HCT116 (cell line): ENCODE measurements at regions not wholly inside any gene's neighbourhood (a gene's known extent, or its start where the extent isn't known, plus 50 kb on each side); places are given as distances from the start of the nearest gene placed in this dataset.

Experiments
- ATAC-seq: fragments of 200-7000 bp; cut with Tn5 transposase; 2 replicates; pipeline ENCODE4 v1.9.1; 2020; ENCODE audit warnings: mild to moderate bottlenecking, moderate library complexity
- BruUV-seq: library from RNA; stranded (reverse); fragments of 400-500 nt; replicated peaks from 2 replicates; lab custom pipeline; 2021; lab: Mats Ljungman, UMichigan
- CTCF ChIA-PET: fragments of 300-600 bp; sonication (Branson Sonifier 250); formaldehyde crosslinking; loops from one replicate; lab custom pipeline; 2021; ENCODE audit warnings: antibody characterized with exemption; lab: Charles Lee
- POLR2A ChIA-PET: fragments of 300-600, 350-600 bp; sonication (Branson Sonifier 250); formaldehyde crosslinking; loops from one replicate; lab custom pipeline; 2021; ENCODE audit warnings: antibody characterized with exemption; lab: Charles Lee
- RAD21 ChIA-PET, 2 experiments: fragments of 300-600 bp; sonication (Branson Sonifier 250); formaldehyde crosslinking; loops; one replicate each; lab custom pipeline; 2023; ENCODE audit warnings: low total read pairs in 2 of 2; ENCODE audit not compliant: uncharacterized antibody in 2 of 2, unreplicated experiment in 2 of 2, low non-redundant PET in 1 of 2; lab: Charles Lee
- DNase-seq: peaks from one replicate; pipeline ENCODE4 v3.0.0-alpha.2; 2010; ENCODE audit warnings: low read depth, low spot score
- H2AFZ ChIP-seq: fragments of 200-600 bp; shearing (Covaris generic), sonication (generic); 2 replicates; pipeline ENCODE4 v1.6.1; 2017; ENCODE audit warnings: low read depth, mixed run types, mixed read lengths, antibody characterized with exemption, low read length; ENCODE audit not compliant: poor library complexity, severe bottlenecking
- H3K27ac ChIP-seq: 2 replicates; pipeline ENCODE4 v1.5.1; 2012; ENCODE audit warnings: low read depth, low read length
- H3K27me3 ChIP-seq: fragments of 200-600 bp; sonication (generic); 2 replicates; pipeline ENCODE4 v1.6.1; 2016; ENCODE audit warnings: mixed run types, low read length, mixed read lengths; ENCODE audit not compliant: insufficient read depth
- H3K36me3 ChIP-seq, 2 experiments: fragments of 200-500 bp in 1 of 2; fragments of 200-600 bp in 1 of 2; sonication (Bioruptor generic) in 1 of 2; sonication (generic) in 1 of 2; 2 replicates each; pipeline versions ENCODE4 v1.5.1 to v1.6.1; 2014 to 2016; ENCODE audit warnings: low read length in 2 of 2, inconsistent platforms in 1 of 2, mixed read lengths in 1 of 2, mixed run types in 1 of 2; ENCODE audit not compliant: insufficient read depth in 2 of 2, control insufficient read depth in 1 of 2
- H3K4me1 ChIP-seq, 2 experiments: fragments of 200-600 bp in 1 of 2; sonication (generic) in 1 of 2; 2 replicates each; pipeline versions ENCODE4 v1.5.1 to v1.6.1; 2012 to 2017; ENCODE audit warnings: low read length in 2 of 2, inconsistent platforms in 1 of 2, mild to moderate bottlenecking in 1 of 2, mixed read lengths in 1 of 2, mixed run types in 1 of 2, moderate library complexity in 1 of 2; ENCODE audit not compliant: insufficient read depth in 2 of 2, control insufficient read depth in 1 of 2
- H3K4me2 ChIP-seq: fragments of 200-600 bp; sonication (generic); 2 replicates; pipeline ENCODE4 v1.6.1; 2017; ENCODE audit warnings: mixed run types, low read length, mixed read lengths
- H3K4me3 ChIP-seq, 2 experiments: fragments of 200-600 bp in 1 of 2; sonication (generic) in 1 of 2; replicated peaks in 1 of 2; 2 replicates each; pipeline ENCODE4 v1.5.1; 2011 to 2016; ENCODE audit warnings: low read length in 2 of 2, control low read depth in 1 of 2, low read depth in 1 of 2, mild to moderate bottlenecking in 1 of 2, mixed read lengths in 1 of 2, mixed run types in 1 of 2
- H3K79me2 ChIP-seq: fragments of 200-600 bp; sonication (generic); 2 replicates; pipeline ENCODE4 v1.6.1; 2017; ENCODE audit warnings: mild to moderate bottlenecking, mixed run types, low read length, moderate library complexity, mixed read lengths; ENCODE audit not compliant: insufficient read depth
- H3K9ac ChIP-seq: fragments of 200-600 bp; sonication (generic); 2 replicates; pipeline ENCODE4 v1.6.1; 2016; ENCODE audit warnings: low read length, mixed read lengths
- H3K9me2 ChIP-seq: fragments of 200-600 bp; sonication (generic), shearing (Covaris generic); 2 replicates; pipeline ENCODE4 v1.6.1; 2017; ENCODE audit warnings: mixed run types, mild to moderate bottlenecking, moderate library complexity; ENCODE audit not compliant: insufficient read depth
- H3K9me3 ChIP-seq, 2 experiments: fragments of 200-500 bp in 1 of 2; fragments of 200-600 bp in 1 of 2; sonication (Bioruptor generic) in 1 of 2; sonication (generic) in 1 of 2; 2 replicates each; pipeline ENCODE4 v1.6.1; 2014 to 2017; ENCODE audit warnings: low read length in 2 of 2, mixed read lengths in 2 of 2, inconsistent platforms in 1 of 2, low read depth in 1 of 2, mild to moderate bottlenecking in 1 of 2, mixed run types in 1 of 2, moderate library complexity in 1 of 2; ENCODE audit not compliant: control insufficient read depth in 1 of 2, insufficient read depth in 1 of 2
- H4K20me1 ChIP-seq: fragments of 200-600 bp; sonication (generic), shearing (Covaris generic); 2 replicates; pipeline ENCODE4 v1.6.1; 2017; ENCODE audit warnings: mixed run types, mild to moderate bottlenecking, moderate library complexity; ENCODE audit not compliant: insufficient read depth
- ATF3 ChIP-seq: IDR thresholded peaks from 2 replicates; pipeline ENCODE4 v1.6.1; 2012
- CBX3 ChIP-seq: IDR thresholded peaks from 2 replicates; pipeline ENCODE4 v1.6.1; 2012; ENCODE audit warnings: low read depth
- EGR1 ChIP-seq: IDR thresholded peaks from 2 replicates; pipeline ENCODE4 v1.6.1; 2012; ENCODE audit warnings: low read depth
- EZH2phosphoT487 ChIP-seq: fragments of 200-600 bp; IDR thresholded peaks from 2 replicates; pipeline ENCODE4 v1.6.1; 2018; ENCODE audit warnings: antibody characterized with exemption, borderline replicate concordance
- FOSL1 ChIP-seq: IDR thresholded peaks from 2 replicates; pipeline ENCODE4 v1.6.1; 2012; ENCODE audit warnings: low read depth
- JUND ChIP-seq: IDR thresholded peaks from 2 replicates; pipeline ENCODE4 v1.6.1; 2012
- MAX ChIP-seq: IDR thresholded peaks from 2 replicates; pipeline ENCODE4 v1.6.1; 2012
- POLR2AphosphoS5 ChIP-seq: IDR thresholded peaks from 2 replicates; pipeline ENCODE4 v1.6.1; 2011; ENCODE audit warnings: mild to moderate bottlenecking, low read depth, low read length, moderate library complexity
- REST ChIP-seq: IDR thresholded peaks from 2 replicates; pipeline ENCODE4 v1.6.1; 2012; ENCODE audit warnings: low read depth
- SIN3A ChIP-seq: IDR thresholded peaks from 2 replicates; pipeline ENCODE4 v1.6.1; 2012; ENCODE audit warnings: low read depth
- SP1 ChIP-seq: IDR thresholded peaks from 2 replicates; pipeline ENCODE4 v1.6.1; 2012; ENCODE audit warnings: low read depth
- SRF ChIP-seq: IDR thresholded peaks from 2 replicates; pipeline ENCODE4 v1.6.1; 2012; ENCODE audit warnings: low read depth
- intact Hi-C: fragments of 100-400 bp; cut with micrococcal nuclease; formaldehyde crosslinking; loops from 2 replicates; pipeline ENCODE4 v1.10.0; 2022

- Histone ChIP-seq H3K9me3 (no peaks in the 10 kb centered on the region), H3K27ac (no peak overlapping the region), H3K9me2 (no peaks in the 10 kb centered on the region), H3K9ac (no peak overlapping the region), H3K4me1 (peaks cover 0 to 8% of the 10 kb centered on the region in 2 experiments; a peak in 1 of 4 replicates), H3K4me3 (no peak overlapping the region), H3K79me2 (no peaks in the 10 kb centered on the region), H3K4me2 (no peak overlapping the region)
- POLR2A ChIA-PET = no interaction called here
- intact Hi-C loops = no loop called here
- TF ChIP-seq MAX (no peak), EGR1 (no peak), SIN3A (no peak), ATF3 (no peak), FOSL1 (no peak), JUND (no peak), REST (no peak), SP1 (no peak), SRF (no peak), POLR2AphosphoS5 (no peak), EZH2phosphoT487 (no peak), CBX3 (no peak)
- TF ChIP-seq, all 23 proteins: peak for 0
- no peaks in the 10 kb centered on the region for H3K36me3 ChIP-seq
- ChIA-PET RAD21 (no interaction called here), CTCF (no interaction called here)
- no peak overlapping the region for H2AFZ ChIP-seq
- H4K20me1 ChIP-seq = no peaks in the 10 kb centered on the region
- H3K27me3 ChIP-seq = no peaks in the 10 kb centered on the region
- DNase-seq (no peak), ATAC-seq (no peak)
- no TSS peak for BruUV-seq
Measured at GRCh38 chr1:81547912-81548303, 252.8 kb upstream of the ADGRL2 start.
